NCI-H1092 (cell line): ENCODE measurements at regions not wholly inside any gene's neighbourhood (a gene's known extent, or its start where the extent isn't known, plus 50 kb on each side); places are given as distances from the start of the nearest gene placed in this dataset.

Experiments
- DNase-seq: peaks from one replicate; lab custom pipeline; 2025; lab: John Stamatoyannopoulos, UW

DNA sequence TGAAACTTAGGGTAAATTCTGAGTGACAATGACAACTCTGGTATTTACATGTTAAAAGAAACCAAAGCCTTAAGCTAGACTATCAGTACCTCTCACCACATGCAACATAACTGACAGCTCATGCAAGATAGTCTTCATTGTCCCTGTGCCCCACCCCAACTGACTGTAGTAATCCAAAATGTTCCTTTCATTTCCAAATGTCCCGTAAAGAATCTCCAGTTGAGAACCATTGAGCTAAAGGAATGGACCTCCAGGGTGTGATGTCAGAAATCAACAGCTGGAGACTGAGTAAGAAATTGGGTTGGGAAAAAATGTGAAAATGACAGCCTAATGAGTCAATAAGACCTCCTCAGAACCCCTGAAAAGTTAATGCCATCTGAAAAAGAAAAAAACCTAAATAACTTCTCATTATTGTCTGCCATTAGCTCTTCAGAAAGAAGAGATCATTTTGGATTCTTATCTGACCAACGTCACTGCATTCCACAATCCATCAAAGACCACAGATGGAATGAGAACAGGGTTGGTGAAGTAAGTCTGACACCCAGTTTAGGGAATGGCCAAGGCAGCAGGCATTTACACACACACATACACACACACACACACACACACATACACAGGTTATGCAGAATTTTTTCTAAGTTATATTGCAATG lies 51.7 kb upstream of the ACVR2A start:
- no peak for DNase-seq

GRCh38 chr2:147790580-147790979 lies 54.2 kb upstream of the ACVR2A start:
- DNase-seq, result no peak

DNA sequence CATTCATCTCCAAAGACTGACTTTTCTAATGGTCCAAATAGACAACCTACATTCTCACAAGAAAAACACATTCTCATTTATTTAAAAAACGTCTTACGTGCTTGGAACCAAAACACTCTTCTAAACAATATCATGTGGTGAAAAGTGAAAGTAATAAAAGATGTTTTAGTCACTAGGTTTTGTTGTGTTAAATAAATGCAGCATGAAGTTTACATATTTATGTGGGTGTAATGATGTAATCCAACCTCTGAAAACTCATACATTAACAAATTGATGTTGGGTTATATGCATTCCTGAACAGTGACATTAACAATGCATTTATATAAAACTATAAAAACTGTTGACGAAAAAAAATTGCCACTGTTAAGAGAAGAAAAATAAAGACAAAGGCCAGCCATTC lies 55.1 kb upstream of the ACVR2A start:
- DNase-seq, result no peak

- no peak for DNase-seq
Measured at GRCh38 chr2:147789287-147789686, 55.5 kb upstream of the ACVR2A start.

DNA sequence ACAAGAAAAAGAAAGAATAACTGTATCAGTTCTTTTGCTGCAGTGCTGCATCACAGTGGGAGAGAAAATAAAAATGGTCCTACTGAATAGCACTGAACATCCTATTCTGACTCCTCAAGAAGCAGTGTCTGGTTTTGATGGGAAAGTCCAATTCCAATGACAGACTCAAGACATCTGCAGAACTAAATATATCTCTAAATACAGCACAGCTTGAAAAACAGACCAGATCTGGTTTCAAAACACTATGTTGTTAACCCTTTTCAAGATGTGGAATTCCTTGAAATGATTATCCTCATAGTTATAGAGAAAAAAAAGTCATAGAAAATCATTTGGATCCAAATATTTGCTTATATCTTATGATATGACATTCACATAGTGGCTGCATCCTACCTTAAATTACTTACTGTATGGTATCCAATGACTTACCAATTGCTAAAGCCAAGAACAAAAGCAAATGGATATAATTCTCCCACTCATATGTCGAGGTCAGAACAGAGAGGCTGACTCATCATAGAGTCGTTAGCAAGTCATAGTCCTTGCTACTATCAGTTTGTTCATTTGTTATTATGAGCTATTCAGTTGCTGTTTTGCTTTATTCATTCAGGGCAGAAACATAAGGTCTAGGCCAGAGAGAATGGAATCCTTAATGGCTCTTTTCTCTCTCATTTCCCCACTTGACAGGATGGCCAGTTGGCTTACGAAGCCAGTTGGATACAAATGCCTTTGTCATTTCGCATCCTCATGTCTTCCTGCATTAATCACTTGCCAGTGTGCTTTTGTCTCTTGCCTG lies 62.5 kb upstream of the ACVR2A start:
- no peak for DNase-seq

DNA sequence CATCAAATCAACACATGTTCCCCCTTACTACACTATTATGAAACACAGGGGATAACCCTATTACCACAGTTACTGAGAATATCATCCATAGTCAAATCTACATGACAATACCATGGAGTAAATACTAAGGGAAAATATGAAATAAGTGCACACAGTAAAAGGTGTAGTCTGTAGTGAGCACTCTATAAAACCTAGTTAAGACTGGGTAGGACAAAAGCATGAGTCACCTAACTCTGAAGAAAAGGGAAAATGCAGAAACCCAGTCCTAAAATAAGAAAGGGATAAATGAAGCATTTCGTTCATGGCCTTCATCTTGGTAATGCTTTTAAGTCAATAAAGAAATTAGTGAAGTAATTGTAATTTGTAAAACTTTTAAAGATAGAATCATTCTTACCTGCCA lies 65.4 kb upstream of the ACVR2A start:
- no peak for DNase-seq

GRCh38 chr2:147777394-147777793 lies 67.4 kb upstream of the ACVR2A start:
- DNase-seq, result no peak

GRCh38 chr2:147774805-147775204 lies 70.0 kb upstream of the ACVR2A start:
- DNase-seq, result no peak

- DNase-seq, result no peak
Measured at GRCh38 chr2:147773479-147773878, 71.3 kb upstream of the ACVR2A start.

- DNase-seq, result no peak
Measured at GRCh38 chr2:147772781-147773180, 72.0 kb upstream of the ACVR2A start.

GRCh38 chr2:147763861-147764260 lies 81.0 kb upstream of the ACVR2A start:
- no peak for DNase-seq

DNA sequence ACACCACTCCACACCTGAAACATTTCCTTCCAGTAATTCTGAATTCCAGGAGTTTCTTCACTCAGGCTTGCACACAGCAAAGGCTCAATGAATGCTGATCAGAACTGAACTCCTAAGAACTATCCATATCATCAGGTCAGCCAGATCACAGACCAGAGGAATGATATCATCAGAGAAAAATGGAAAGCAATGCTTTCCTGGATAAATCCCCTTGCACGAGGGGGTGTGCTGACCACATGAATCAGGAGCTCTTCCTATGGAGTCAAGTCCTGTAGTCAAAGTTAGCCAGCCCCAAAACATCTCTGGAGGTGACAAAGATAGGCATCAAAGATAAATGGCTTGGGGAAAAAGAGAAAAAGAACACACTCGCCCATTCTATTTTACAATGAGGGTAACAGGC lies 83.8 kb upstream of the ACVR2A start:
- DNase-seq, result no peak

- no peak for DNase-seq
Measured at GRCh38 chr2:147759536-147759935, 85.3 kb upstream of the ACVR2A start.

GRCh38 chr2:147758821-147759220 lies 86.0 kb upstream of the ACVR2A start:
- no peak for DNase-seq

DNA sequence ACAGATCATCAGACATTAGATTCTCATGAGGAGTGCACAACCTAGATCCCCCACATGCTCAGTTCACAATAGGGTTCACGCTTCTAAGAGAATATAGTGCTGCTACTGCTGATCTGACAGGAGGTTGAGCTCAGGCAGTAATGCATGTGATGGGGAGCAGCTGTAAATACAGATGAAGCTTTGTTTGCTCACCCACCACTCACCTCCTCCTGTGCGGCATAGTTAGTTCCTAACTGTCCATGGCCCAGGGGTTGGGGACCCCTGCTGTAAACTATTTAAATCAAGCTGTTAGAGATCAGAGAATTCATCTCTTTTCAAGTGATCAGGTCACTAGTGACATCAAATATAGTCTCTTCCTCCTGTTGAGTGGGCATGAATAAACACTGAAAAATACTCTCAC lies 88.8 kb upstream of the ACVR2A start:
- no peak for DNase-seq

- no peak for DNase-seq
Measured at GRCh38 chr2:147740211-147740927, 104.5 kb upstream of the ACVR2A start.

DNA sequence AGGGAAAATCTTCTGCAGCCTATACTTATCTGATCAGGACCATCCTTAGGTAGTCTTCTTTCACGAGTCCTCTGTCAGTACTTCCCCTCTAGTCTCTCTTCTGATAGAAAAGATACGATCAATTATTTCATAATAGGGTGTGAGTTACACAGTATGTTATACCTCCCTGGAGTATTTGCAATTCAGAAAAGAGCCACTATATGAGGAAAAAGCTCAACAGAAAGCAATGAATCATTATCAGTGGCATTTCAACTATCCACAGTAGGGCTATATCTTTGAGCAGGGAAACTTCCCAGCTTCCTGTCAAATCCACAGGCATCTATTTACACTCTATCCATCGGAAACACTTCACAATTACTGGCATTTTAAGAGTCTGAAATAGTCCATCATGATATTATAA lies 105.3 kb upstream of the ACVR2A start:
- no peak for DNase-seq

GRCh38 chr2:147718831-147719230 lies 126.0 kb upstream of the ACVR2A start:
- DNase-seq, result no peak

DNA sequence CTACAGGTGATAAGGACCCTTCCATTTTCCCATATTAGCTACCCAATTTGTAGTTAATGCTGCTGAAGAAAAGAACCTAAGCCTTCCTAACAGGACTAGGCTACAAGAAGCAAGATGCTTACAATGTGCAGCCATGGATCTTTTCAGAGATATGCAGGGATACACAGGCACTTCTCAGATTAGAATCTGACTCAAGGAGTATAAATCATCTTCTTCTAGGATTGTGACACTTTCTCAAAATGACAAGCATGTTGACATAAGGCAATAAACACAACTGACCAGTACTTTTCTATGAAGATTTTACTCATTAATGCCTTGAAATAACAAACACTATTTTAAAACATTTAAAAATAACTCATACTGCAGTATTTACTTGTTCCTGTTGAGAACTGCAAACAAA lies 127.9 kb upstream of the ACVR2A start:
- no peak for DNase-seq

- no peak for DNase-seq
Measured at GRCh38 chr2:147715807-147716206, 129.0 kb upstream of the ACVR2A start.

GRCh38 chr2:147714582-147714981 lies 130.2 kb upstream of the ACVR2A start:
- DNase-seq, result no peak

GRCh38 chr2:147713349-147713748 lies 131.5 kb upstream of the ACVR2A start:
- no peak for DNase-seq

DNA sequence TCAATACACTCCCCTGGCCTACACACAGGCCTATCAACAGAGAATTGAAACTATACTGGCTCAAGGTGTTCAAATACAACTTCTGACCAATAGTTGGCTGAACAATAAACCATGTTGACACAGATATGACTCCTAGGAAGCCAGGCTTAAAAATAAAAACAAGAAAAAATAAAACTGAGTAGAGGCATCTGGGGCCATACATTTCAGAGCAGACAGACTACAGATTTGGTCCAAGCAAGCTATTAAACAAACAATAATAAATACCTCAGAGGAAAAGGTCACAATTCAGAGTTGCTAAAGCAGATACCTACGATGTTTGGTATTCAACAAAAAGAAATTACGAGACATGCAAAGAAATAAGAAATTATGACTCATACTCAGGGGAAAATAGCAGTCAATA lies 132.8 kb upstream of the ACVR2A start:
- no peak for DNase-seq
